ENCODE measurements at regions not wholly inside any gene's neighbourhood (a gene's known extent, or its start where the extent isn't known, plus 50 kb on each side); places are given as distances from the start of the nearest gene placed in this dataset.
A peak's percentile ranks its signal among the peaks of the same experiment; 100 is the strongest.

DNA sequence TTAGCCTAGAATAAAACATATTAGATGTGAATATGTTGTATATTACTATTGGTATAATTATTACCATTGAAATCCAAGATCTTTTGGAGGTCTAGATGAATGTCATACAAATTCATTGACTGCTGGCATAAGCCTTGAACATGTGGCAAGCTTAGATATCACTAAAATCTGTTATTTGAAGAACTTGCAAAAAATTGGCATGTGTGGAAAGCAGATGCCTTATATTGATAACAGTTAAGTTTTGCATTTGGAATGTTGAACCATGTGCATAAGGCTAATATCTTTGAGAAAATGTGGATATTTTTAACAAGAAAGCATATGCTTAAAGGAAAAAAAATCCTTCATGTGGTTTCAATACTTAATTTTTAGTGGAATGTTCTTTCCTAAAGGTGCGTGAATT lies 203.6 kb upstream of the PRICKLE1 start:
- TF ChIP-seq EZH2 (IDR thresholded peaks at IDR 0.05; ENCODE audit: low read length, unreplicated experiment) (no peak), EZH2phosphoT487 (IDR thresholded peaks at IDR 0.05; ENCODE audit: borderline replicate concordance, low read length) (no peak)
- TF ChIP-seq, protein P1, sequence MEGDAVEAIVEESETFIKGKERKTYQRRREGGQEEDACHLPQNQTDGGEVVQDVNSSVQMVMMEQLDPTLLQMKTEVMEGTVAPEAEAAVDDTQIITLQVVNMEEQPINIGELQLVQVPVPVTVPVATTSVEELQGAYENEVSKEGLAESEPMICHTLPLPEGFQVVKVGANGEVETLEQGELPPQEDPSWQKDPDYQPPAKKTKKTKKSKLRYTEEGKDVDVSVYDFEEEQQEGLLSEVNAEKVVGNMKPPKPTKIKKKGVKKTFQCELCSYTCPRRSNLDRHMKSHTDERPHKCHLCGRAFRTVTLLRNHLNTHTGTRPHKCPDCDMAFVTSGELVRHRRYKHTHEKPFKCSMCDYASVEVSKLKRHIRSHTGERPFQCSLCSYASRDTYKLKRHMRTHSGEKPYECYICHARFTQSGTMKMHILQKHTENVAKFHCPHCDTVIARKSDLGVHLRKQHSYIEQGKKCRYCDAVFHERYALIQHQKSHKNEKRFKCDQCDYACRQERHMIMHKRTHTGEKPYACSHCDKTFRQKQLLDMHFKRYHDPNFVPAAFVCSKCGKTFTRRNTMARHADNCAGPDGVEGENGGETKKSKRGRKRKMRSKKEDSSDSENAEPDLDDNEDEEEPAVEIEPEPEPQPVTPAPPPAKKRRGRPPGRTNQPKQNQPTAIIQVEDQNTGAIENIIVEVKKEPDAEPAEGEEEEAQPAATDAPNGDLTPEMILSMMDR (conservative IDR thresholded peaks at IDR 0.05; ENCODE audit: low read depth, low read length) = no peak
- Histone ChIP-seq H3K9me2 (replicated peaks; ENCODE audit: low read length) (no peaks in the 10 kb centered on the region), H3K27me3 (ENCODE audit: low read length) (no peaks in the 10 kb centered on the region), H3K4me3 (ENCODE audit: low read length) (no peak overlapping the region), H3K9me3 (ENCODE audit: low read length) (no peaks in the 10 kb centered on the region), H3F3A (ENCODE audit: low read length, unreplicated experiment) (no peaks in the 10 kb centered on the region), H4K20me1 (ENCODE audit: low read length) (no peaks in the 10 kb centered on the region), H3K4me2 (ENCODE audit: low read length) (no peak overlapping the region), H3K9ac (ENCODE audit: low read length) (no peak overlapping the region), H3K79me2 (ENCODE audit: low read length) (no peaks in the 10 kb centered on the region), H3K4me1 (ENCODE audit: insufficient read depth, low read length) (peaks cover 35% of the 10 kb centered on the region), H3K36me3 (ENCODE audit: low read depth, low read length) (no peaks in the 10 kb centered on the region), H3K27ac (ENCODE audit: low read length) (no peak overlapping the region), H2AFZ (ENCODE audit: low read length) (no peak overlapping the region)
- ATAC-seq (no peak), DNase-seq (no peak)
- CTCF ChIA-PET = no interaction called here
- BruUV-seq (replicated peaks) = no TSS peak
- intact Hi-C loops (cut with micrococcal nuclease) = no loop called here
- POLR2A ChIA-PET (ENCODE audit: unreplicated experiment) = no interaction called here

DNA sequence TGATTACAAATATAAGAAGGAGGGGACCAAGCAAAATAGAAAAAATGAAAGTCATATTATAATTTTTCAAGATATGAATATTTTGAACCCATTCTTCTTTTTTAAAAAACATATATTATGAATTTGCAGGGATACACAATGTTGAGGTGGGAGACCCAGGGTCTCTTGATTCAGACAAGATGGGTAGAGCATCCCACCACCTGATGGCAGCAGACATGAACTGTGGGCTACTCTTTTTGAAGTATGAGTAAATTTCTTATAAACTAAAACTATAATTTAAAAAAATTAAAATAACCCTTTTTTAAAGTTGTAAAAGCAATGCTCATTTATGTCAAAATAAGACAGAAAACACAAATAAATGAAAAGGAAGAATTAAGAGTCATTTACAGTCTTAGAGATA lies 202.7 kb upstream of the PRICKLE1 start:
- no peaks in the 10 kb centered on the region for H3K27me3 ChIP-seq (ENCODE audit: low read length)
- no peak overlapping the region for H3K27ac ChIP-seq (ENCODE audit: low read length)
- BruUV-seq (replicated peaks) = no TSS peak
- H3K79me2 ChIP-seq (ENCODE audit: low read length) = no peaks in the 10 kb centered on the region
- CTCF ChIA-PET = no interaction called here
- no peak for DNase-seq
- no peaks in the 10 kb centered on the region for H3K9me2 ChIP-seq (replicated peaks; ENCODE audit: low read length)
- no peak overlapping the region for H2AFZ ChIP-seq (ENCODE audit: low read length)
- ATAC-seq = no peak
- no peaks in the 10 kb centered on the region for H3K36me3 ChIP-seq (ENCODE audit: low read depth, low read length)
- peaks cover 35% of the 10 kb centered on the region for H3K4me1 ChIP-seq (ENCODE audit: insufficient read depth, low read length)
- POLR2A ChIA-PET (ENCODE audit: unreplicated experiment) = no interaction called here
- no peak overlapping the region for H3K4me2 ChIP-seq (ENCODE audit: low read length)
- no peaks in the 10 kb centered on the region for H3F3A ChIP-seq (ENCODE audit: low read length, unreplicated experiment)
- no peak overlapping the region for H3K4me3 ChIP-seq (ENCODE audit: low read length)
- H4K20me1 ChIP-seq (ENCODE audit: low read length) = no peaks in the 10 kb centered on the region
- H3K9me3 ChIP-seq (ENCODE audit: low read length) = no peaks in the 10 kb centered on the region
- intact Hi-C loops (cut with micrococcal nuclease) = no loop called here
- TF ChIP-seq, protein P1 (conservative IDR thresholded peaks at IDR 0.05; ENCODE audit: low read depth, low read length) = no peak
- no peak overlapping the region for H3K9ac ChIP-seq (ENCODE audit: low read length)

DNA sequence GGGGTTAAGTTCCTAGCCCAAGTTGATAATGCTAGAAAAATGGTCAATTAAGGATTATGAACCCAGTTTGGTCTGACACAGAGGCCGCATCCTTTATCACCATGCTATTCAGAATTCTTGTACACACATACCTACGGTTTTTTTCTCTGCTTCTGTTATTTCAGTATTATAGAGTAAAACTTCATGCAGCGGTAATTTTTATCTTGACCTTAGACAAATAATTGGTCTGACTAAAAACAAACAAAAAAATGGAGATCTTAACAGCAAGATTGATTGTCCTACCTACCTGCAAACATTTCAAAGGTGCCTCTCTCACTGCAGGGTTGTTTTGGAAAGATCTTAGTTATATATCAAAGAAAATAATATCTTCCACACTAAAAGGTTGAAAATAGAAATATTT lies 201.9 kb upstream of the PRICKLE1 start:
- no peaks in the 10 kb centered on the region for H3K36me3 ChIP-seq (ENCODE audit: low read depth, low read length)
- H3K9me3 ChIP-seq (ENCODE audit: low read length) = no peaks in the 10 kb centered on the region
- peak; percentile 49 for ATAC-seq
- no peak overlapping the region for H2AFZ ChIP-seq (ENCODE audit: low read length)
- intact Hi-C loops (cut with micrococcal nuclease) = no loop called here
- no TSS peak for BruUV-seq (replicated peaks)
- H3K79me2 ChIP-seq (ENCODE audit: low read length) = no peaks in the 10 kb centered on the region
- H3K9ac ChIP-seq (ENCODE audit: low read length) = no peak overlapping the region
- H3K4me2 ChIP-seq (ENCODE audit: low read length) = peak overlapping the region; percentile 10; the same call in 1 of the 2 replicates
- no peaks in the 10 kb centered on the region for H4K20me1 ChIP-seq (ENCODE audit: low read length)
- no peak overlapping the region for H3K27ac ChIP-seq (ENCODE audit: low read length)
- TF ChIP-seq, protein P1 (conservative IDR thresholded peaks at IDR 0.05; ENCODE audit: low read depth, low read length) = no peak
- TF ChIP-seq EZH2phosphoT487 (IDR thresholded peaks at IDR 0.05; ENCODE audit: borderline replicate concordance, low read length) (no peak), EZH2 (IDR thresholded peaks at IDR 0.05; ENCODE audit: low read length, unreplicated experiment) (no peak)
- CTCF ChIA-PET = no interaction called here
- no peaks in the 10 kb centered on the region for H3K9me2 ChIP-seq (replicated peaks; ENCODE audit: low read length)
- H3K4me3 ChIP-seq (ENCODE audit: low read length) = no peak overlapping the region
- H3K4me1 ChIP-seq (ENCODE audit: insufficient read depth, low read length) = peaks cover 35% of the 10 kb centered on the region
- DNase-seq = peak; percentile 53
- H3F3A ChIP-seq (ENCODE audit: low read length, unreplicated experiment) = no peaks in the 10 kb centered on the region
- POLR2A ChIA-PET (ENCODE audit: unreplicated experiment) = no interaction called here
- no peaks in the 10 kb centered on the region for H3K27me3 ChIP-seq (ENCODE audit: low read length)

Measured in PC-3 (cell line).